IMR-90 (cell line): ENCODE measurements at regions not wholly inside any gene's neighbourhood (a gene's known extent, or its start where the extent isn't known, plus 50 kb on each side); places are given as distances from the start of the nearest gene placed in this dataset.

Experiments
- ATAC-seq: fragments of 200-7000 bp; cut with Tn5 transposase; 2 replicates; pipeline ENCODE4 v1.9.1; 2020; ENCODE audit warnings: low read depth, mild to moderate bottlenecking, moderate library complexity
- BruUV-seq: library from RNA; stranded (reverse); fragments of 400-500 nt; replicated peaks from 2 replicates; lab custom pipeline; 2021; lab: Mats Ljungman, UMichigan
- CTCF ChIA-PET: fragments of 300-600 bp; formaldehyde crosslinking; extraction: SDS; loops from one replicate; lab custom pipeline; 2021; ENCODE audit warnings: antibody characterized with exemption; lab: Yijun Ruan, JAX
- POLR2A ChIA-PET: fragments of 300-600 bp; sonication (Branson Sonifier 250); formaldehyde crosslinking; loops from one replicate; lab custom pipeline; 2022; ENCODE audit warnings: antibody characterized with exemption; ENCODE audit not compliant: unreplicated experiment; lab: Charles Lee
- DNase-seq: peaks from one replicate; pipeline ENCODE4 v3.0.0; 2013
- H2AFZ ChIP-seq: replicated peaks from 2 replicates; pipeline ENCODE3; 2013; ENCODE audit warnings: low read length, mild to moderate bottlenecking; ENCODE audit not compliant: poor library complexity
- H2AK5ac ChIP-seq: 2 replicates; pipeline ENCODE4 v1.6.1; 2013; ENCODE audit warnings: low read depth, low read length, inconsistent platforms
- H2AK9ac ChIP-seq: replicated peaks from 2 replicates; pipeline ENCODE3; 2013; ENCODE audit warnings: mild to moderate bottlenecking, low read depth, low read length, moderate library complexity; ENCODE audit not compliant: poor library complexity
- H2BK120ac ChIP-seq: 2 replicates; pipeline ENCODE4 v1.6.1; 2013; ENCODE audit warnings: low read depth, low read length, inconsistent platforms
- H2BK15ac ChIP-seq: 3 replicates; pipeline ENCODE4 v1.6.1; 2013; ENCODE audit warnings: low read depth, low read length, inconsistent platforms
- H2BK20ac ChIP-seq: 2 replicates; pipeline ENCODE4 v1.6.1; 2013; ENCODE audit warnings: low read depth, mild to moderate bottlenecking, inconsistent platforms, low read length, moderate library complexity
- H2BK5ac ChIP-seq: 2 replicates; pipeline ENCODE4 v1.6.1; 2013; ENCODE audit warnings: mild to moderate bottlenecking, low read depth, low read length, inconsistent platforms; ENCODE audit not compliant: poor library complexity, severe bottlenecking
- H3K14ac ChIP-seq: replicated peaks from 2 replicates; pipeline ENCODE4 v1.6.1; 2013; ENCODE audit warnings: low read depth, low read length, inconsistent platforms
- H3K18ac ChIP-seq: 2 replicates; pipeline ENCODE4 v1.6.1; 2013; ENCODE audit warnings: low read depth, low read length, control low read depth
- H3K23ac ChIP-seq: 2 replicates; pipeline ENCODE4 v1.6.1; 2013; ENCODE audit warnings: low read depth, low read length, inconsistent platforms
- H3K27ac ChIP-seq: 2 replicates; pipeline ENCODE4 v1.5.1; 2013; ENCODE audit warnings: mild to moderate bottlenecking, control low read depth, low read length; ENCODE audit not compliant: insufficient read depth
- H3K27me3 ChIP-seq: 2 replicates; pipeline ENCODE4 v1.6.1; 2013; ENCODE audit warnings: low read length; ENCODE audit not compliant: control insufficient read depth, insufficient read depth
- H3K36me3 ChIP-seq: 2 replicates; pipeline ENCODE4 v1.6.1; 2013; ENCODE audit warnings: low read length, mixed read lengths; ENCODE audit not compliant: control insufficient read depth, insufficient read depth
- H3K4ac ChIP-seq: 2 replicates; pipeline ENCODE4 v1.6.1; 2013; ENCODE audit warnings: low read depth, low read length, inconsistent platforms
- H3K4me1 ChIP-seq: 2 replicates; pipeline ENCODE4 v1.6.1; 2013; ENCODE audit warnings: low read length, mixed read lengths; ENCODE audit not compliant: control insufficient read depth, insufficient read depth
- H3K4me2 ChIP-seq: 2 replicates; pipeline ENCODE4 v1.6.1; 2013; ENCODE audit warnings: low read depth, mild to moderate bottlenecking, control low read depth, low read length, moderate library complexity
- H3K4me3 ChIP-seq: 2 replicates; pipeline ENCODE4 v1.5.1; 2013; ENCODE audit warnings: low read depth, mild to moderate bottlenecking, control low read depth, low read length, moderate library complexity; ENCODE audit not compliant: insufficient read depth
- H3K56ac ChIP-seq: 2 replicates; pipeline ENCODE4 v1.6.1; 2013; ENCODE audit warnings: low read length, inconsistent platforms; ENCODE audit not compliant: insufficient read depth; ENCODE audit errors: extremely low read depth
- H3K79me1 ChIP-seq, 2 experiments: 2 replicates each; pipeline ENCODE4 v1.6.1; 2013; ENCODE audit warnings: low read length in 2 of 2, inconsistent platforms in 1 of 2, low read depth in 1 of 2
- H3K9ac ChIP-seq: 2 replicates; pipeline ENCODE4 v1.6.1; 2013; ENCODE audit warnings: low read depth, low read length, control low read depth
- H3K9me1 ChIP-seq: 2 replicates; pipeline ENCODE4 v1.6.1; 2013; ENCODE audit warnings: low read length, inconsistent platforms; ENCODE audit not compliant: insufficient read depth
- H3K9me3 ChIP-seq: 2 replicates; pipeline ENCODE4 v1.6.1; 2013; ENCODE audit warnings: low read length; ENCODE audit not compliant: control insufficient read depth, insufficient read depth
- H4K20me1 ChIP-seq: 2 replicates; pipeline ENCODE4 v1.6.1; 2013; ENCODE audit warnings: low read length, inconsistent platforms; ENCODE audit not compliant: insufficient read depth
- H4K5ac ChIP-seq: 2 replicates; pipeline ENCODE4 v1.6.1; 2013; ENCODE audit warnings: mild to moderate bottlenecking, low read depth, low read length, control low read depth
- H4K8ac ChIP-seq, 2 experiments: 2 replicates each; pipeline ENCODE4 v1.6.1; 2013; ENCODE audit warnings: low read depth in 2 of 2, low read length in 2 of 2, control low read depth in 1 of 2, inconsistent platforms in 1 of 2
- H4K91ac ChIP-seq: 2 replicates; pipeline ENCODE4 v1.6.1; 2013; ENCODE audit warnings: low read depth, low read length, inconsistent platforms; ENCODE audit not compliant: insufficient read depth
- BHLHE40 ChIP-seq: fragments of 150-350 bp; IDR thresholded peaks from 2 replicates; pipeline ENCODE4 v1.6.1; 2016; ENCODE audit warnings: mild to moderate bottlenecking, low read depth, low read length
- CEBPB ChIP-seq: IDR thresholded peaks from 2 replicates; pipeline ENCODE4 v1.6.1; 2012; ENCODE audit warnings: low read depth, low read length, improper control_type of control experiment
- CHD1 ChIP-seq: IDR thresholded peaks from 2 replicates; pipeline ENCODE4 v1.6.1; 2012; ENCODE audit warnings: low read depth, low read length, improper control_type of control experiment
- CTCF ChIP-seq: conservative IDR thresholded peaks from 2 replicates; pipeline ENCODE4 v1.5.1; 2012; ENCODE audit warnings: mild to moderate bottlenecking, low read depth, low read length, improper control_type of control experiment
- FOS ChIP-seq: fragments of 150-350 bp; IDR thresholded peaks from 2 replicates; pipeline ENCODE4 v1.6.1; 2016; ENCODE audit warnings: low read depth, low read length
- MAFK ChIP-seq: IDR thresholded peaks from 2 replicates; pipeline ENCODE4 v1.6.1; 2012; ENCODE audit warnings: low read depth, low read length, improper control_type of control experiment
- MAZ ChIP-seq: IDR thresholded peaks from 2 replicates; pipeline ENCODE4 v1.6.1; 2012; ENCODE audit warnings: low read depth, mild to moderate bottlenecking, low read length, improper control_type of control experiment, moderate library complexity, borderline replicate concordance
- MXI1 ChIP-seq: IDR thresholded peaks from 2 replicates; pipeline ENCODE4 v1.6.1; 2012; ENCODE audit warnings: low read depth, mild to moderate bottlenecking, low read length, moderate library complexity, borderline replicate concordance
- NFE2L2 ChIP-seq: fragments of 150-350 bp; IDR thresholded peaks from 2 replicates; pipeline ENCODE4 v1.6.1; 2016; ENCODE audit warnings: low read depth, mild to moderate bottlenecking, low read length
- RAD21 ChIP-seq: IDR thresholded peaks from 2 replicates; pipeline ENCODE4 v1.6.1; 2012; ENCODE audit warnings: low read length, improper control_type of control experiment
- RCOR1 ChIP-seq: IDR thresholded peaks from 2 replicates; pipeline ENCODE4 v1.6.1; 2012; ENCODE audit warnings: mild to moderate bottlenecking, low read length, improper control_type of control experiment; ENCODE audit not compliant: insufficient replicate concordance
- RFX5 ChIP-seq: IDR thresholded peaks from 2 replicates; pipeline ENCODE4 v1.8.0; 2012; ENCODE audit warnings: low read depth, mild to moderate bottlenecking, low read length, moderate library complexity
- SMC3 ChIP-seq: fragments of 150-350 bp; IDR thresholded peaks from 2 replicates; pipeline ENCODE4 v1.6.1; 2016; ENCODE audit warnings: low read depth, mild to moderate bottlenecking, antibody characterized with exemption, low read length, moderate library complexity
- WGBS, 2 experiments: methylation state at CpG; one replicate each; pipeline versions ENCODE4 v1.1.5 to v1.1.7; 2013; ENCODE audit warnings: missing lambda C conversion rate in 2 of 2; ENCODE audit not compliant: insufficient read length in 1 of 2; ENCODE audit errors: extremely low coverage in 2 of 2; 5-methylcytosine and 5-hydroxymethylcytosine counted together
- dilution Hi-C: fragments of 300-500 bp; cut with HindIII; formaldehyde crosslinking; loops from one replicate; pipeline ENCODE4 v1.14.3; 2018; ENCODE audit warnings: low sequenced_read_pairs; ENCODE audit not compliant: unreplicated experiment
- in situ Hi-C: fragments of 300-500 bp; cut with MboI; formaldehyde crosslinking; loops from 3 replicates; pipeline ENCODE4 v1.14.3; 2019; ENCODE audit warnings: low sequenced_read_pairs, inconsistent platforms, mixed read lengths
- intact Hi-C: fragments of 100-400 bp; cut with micrococcal nuclease; formaldehyde crosslinking; loops from 2 replicates; pipeline ENCODE4 v1.10.0; 2022
- TF ChIP-seq, protein P1 (sequence below): fragments of 150-350 bp; IDR thresholded peaks from 2 replicates; pipeline ENCODE4 v1.6.1; 2016; ENCODE audit warnings: low read depth, mild to moderate bottlenecking, low read length, moderate library complexity, borderline replicate concordance
- TF ChIP-seq, protein P2 (sequence below): fragments of 150-350 bp; IDR thresholded peaks from 2 replicates; pipeline ENCODE4 v1.6.1; 2017; ENCODE audit warnings: mild to moderate bottlenecking, antibody characterized with exemption, low read length, low read depth

DNA sequence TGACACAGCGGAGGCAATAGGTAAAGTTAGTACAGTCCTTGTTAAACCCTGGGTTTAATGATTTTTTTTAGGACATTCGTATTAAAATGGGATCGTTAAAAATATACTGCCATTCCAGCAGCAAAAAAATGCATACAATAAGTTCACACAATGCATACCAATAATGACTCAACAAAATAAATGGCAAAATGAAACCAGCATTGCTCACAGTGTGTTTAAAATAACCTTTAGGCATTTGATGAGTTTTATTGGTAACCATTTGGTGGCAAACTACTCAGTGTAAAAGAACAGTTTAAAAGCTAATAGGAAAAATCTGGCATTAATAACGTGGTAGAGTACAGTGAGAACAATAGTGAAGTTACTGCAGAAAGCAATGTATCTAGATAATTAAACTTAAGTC is 539.0 kb upstream of the PIK3C3 start:
- ChIA-PET CTCF (no interaction called here), POLR2A (no interaction called here)
- dilution Hi-C loops (no loop called here), in situ Hi-C loops (no loop called here), intact Hi-C loops (no loop called here)
- no peaks in the 10 kb centered on the region; the same call in 1 of the 2 replicates for H3K27me3 ChIP-seq
- H3K9me3 ChIP-seq = no peaks in the 10 kb centered on the region
- H2AK5ac ChIP-seq = no peak overlapping the region
- H2BK120ac ChIP-seq = no peak overlapping the region
- H2BK20ac ChIP-seq = no peak overlapping the region
- ATAC-seq = no peak
- H3K4me1 ChIP-seq = no peaks in the 10 kb centered on the region
- no peaks in the 10 kb centered on the region for H4K20me1 ChIP-seq
- no peak overlapping the region for H3K56ac ChIP-seq
- H4K5ac ChIP-seq = no peak overlapping the region
- H4K91ac ChIP-seq = no peak overlapping the region
- no peak overlapping the region for H2BK15ac ChIP-seq
- H3K9me1 ChIP-seq = no peaks in the 10 kb centered on the region
- H2AFZ ChIP-seq = no peak overlapping the region
- H3K4me3 ChIP-seq = no peak overlapping the region
- no peak overlapping the region for H3K23ac ChIP-seq
- no peaks in the 10 kb centered on the region for H3K36me3 ChIP-seq
- H3K79me1 ChIP-seq = no peaks in the 10 kb centered on the region
- DNase-seq = no peak
- no TSS peak for BruUV-seq
- H3K4me2 ChIP-seq = no peak overlapping the region
- no peak overlapping the region for H3K4ac ChIP-seq
- H3K9ac ChIP-seq = no peak overlapping the region
- no peak overlapping the region for H4K8ac ChIP-seq
- TF ChIP-seq CHD1 = no peak
- TF ChIP-seq MAZ = no peak
- no peak for TF ChIP-seq RFX5
- no peak for TF ChIP-seq FOS
- TF ChIP-seq MXI1 = no peak
- no peak for TF ChIP-seq RAD21
- no peak for TF ChIP-seq MAFK
- TF ChIP-seq, protein P1, sequence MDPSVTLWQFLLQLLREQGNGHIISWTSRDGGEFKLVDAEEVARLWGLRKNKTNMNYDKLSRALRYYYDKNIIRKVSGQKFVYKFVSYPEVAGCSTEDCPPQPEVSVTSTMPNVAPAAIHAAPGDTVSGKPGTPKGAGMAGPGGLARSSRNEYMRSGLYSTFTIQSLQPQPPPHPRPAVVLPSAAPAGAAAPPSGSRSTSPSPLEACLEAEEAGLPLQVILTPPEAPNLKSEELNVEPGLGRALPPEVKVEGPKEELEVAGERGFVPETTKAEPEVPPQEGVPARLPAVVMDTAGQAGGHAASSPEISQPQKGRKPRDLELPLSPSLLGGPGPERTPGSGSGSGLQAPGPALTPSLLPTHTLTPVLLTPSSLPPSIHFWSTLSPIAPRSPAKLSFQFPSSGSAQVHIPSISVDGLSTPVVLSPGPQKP = no peak
- TF ChIP-seq SMC3 = no peak
- no peak for TF ChIP-seq BHLHE40
- TF ChIP-seq, protein P2, sequence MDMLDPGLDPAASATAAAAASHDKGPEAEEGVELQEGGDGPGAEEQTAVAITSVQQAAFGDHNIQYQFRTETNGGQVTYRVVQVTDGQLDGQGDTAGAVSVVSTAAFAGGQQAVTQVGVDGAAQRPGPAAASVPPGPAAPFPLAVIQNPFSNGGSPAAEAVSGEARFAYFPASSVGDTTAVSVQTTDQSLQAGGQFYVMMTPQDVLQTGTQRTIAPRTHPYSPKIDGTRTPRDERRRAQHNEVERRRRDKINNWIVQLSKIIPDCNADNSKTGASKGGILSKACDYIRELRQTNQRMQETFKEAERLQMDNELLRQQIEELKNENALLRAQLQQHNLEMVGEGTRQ = no peak
- TF ChIP-seq RCOR1 = no peak
- no peak for TF ChIP-seq CTCF
- TF ChIP-seq CEBPB = no peak
- TF ChIP-seq NFE2L2 = no peak
- H3K18ac ChIP-seq = no peak overlapping the region
- no peak overlapping the region for H2BK5ac ChIP-seq
- no peak overlapping the region for H2AK9ac ChIP-seq
- WGBS, 2 experiments = no CpG with 5 or more reads among the region's 4 CpGs
- no peak overlapping the region for H3K14ac ChIP-seq
- H3K27ac ChIP-seq = no peak overlapping the region
